ENCODE measurements at regions not wholly inside any gene's neighbourhood (a gene's known extent, or its start where the extent isn't known, plus 50 kb on each side); places are given as distances from the start of the nearest gene placed in this dataset.

- TF ChIP-seq CTCF (conservative IDR thresholded peaks at IDR 0.05 in 1 of 2, IDR thresholded peaks at IDR 0.05 in 1 of 2; ENCODE audit: low read depth in 1 of 2, low read length in 2 of 2): no peak
- TF ChIP-seq EZH2 (IDR thresholded peaks at IDR 0.05; ENCODE audit: low read length, missing control alignments): no peak
Observed at GRCh38 chr5:136435946-136436543, 70.7 kb upstream of the TRPC7 start.
